Muscle of leg (tissue), 3 donors: ENCODE measurements at regions not wholly inside any gene's neighbourhood (a gene's known extent, or its start where the extent isn't known, plus 50 kb on each side); places are given as distances from the start of the nearest gene placed in this dataset.

Experiments
- DNase-seq: peaks from one replicate; pipeline ENCODE4 v3.0.0; 2013
- H3K27ac ChIP-seq: one replicate; pipeline ENCODE4 v1.5.1; 2013; ENCODE audit warnings: mild to moderate bottlenecking, low read length, control low read depth
- H3K27me3 ChIP-seq: one replicate; pipeline ENCODE4 v1.6.1; 2013; ENCODE audit warnings: low read length; ENCODE audit not compliant: control insufficient read depth, insufficient read depth
- H3K36me3 ChIP-seq: one replicate; pipeline ENCODE4 v1.6.1; 2013; ENCODE audit warnings: low read length; ENCODE audit not compliant: control insufficient read depth, insufficient read depth
- H3K4me1 ChIP-seq: one replicate; pipeline ENCODE4 v1.6.1; 2013; ENCODE audit warnings: low read length; ENCODE audit not compliant: control insufficient read depth, insufficient read depth
- H3K4me3 ChIP-seq: one replicate; pipeline ENCODE4 v1.5.1; 2013; ENCODE audit warnings: low read length, control low read depth
- H3K9me3 ChIP-seq: replicated peaks from 2 replicates; pipeline ENCODE4 v1.6.1; 2013; ENCODE audit warnings: low read depth, low read length; ENCODE audit not compliant: control insufficient read depth
- WGBS: methylation state at CpG from one replicate; pipeline ENCODE4 v1.1.5; 2013; ENCODE audit warnings: missing lambda C conversion rate; ENCODE audit not compliant: insufficient coverage; 5-methylcytosine and 5-hydroxymethylcytosine counted together

- Histone ChIP-seq H3K4me1 (no peaks in the 10 kb centered on the region), H3K36me3 (no peaks in the 10 kb centered on the region), H3K9me3 (no peaks in the 10 kb centered on the region), H3K4me3 (no peak overlapping the region), H3K27me3 (no peaks in the 10 kb centered on the region), H3K27ac (no peak overlapping the region)
- DNase-seq, result no peak
These were observed 207.0 kb upstream of the SKOR2 start for GRCh38 chr18:47458483-47458882.

- Histone ChIP-seq H3K4me1 (no peaks in the 10 kb centered on the region), H3K27ac (no peak overlapping the region), H3K4me3 (no peak overlapping the region), H3K9me3 (no peaks in the 10 kb centered on the region), H3K27me3 (no peaks in the 10 kb centered on the region), H3K36me3 (no peaks in the 10 kb centered on the region)
- DNase-seq, result no peak
- no CpG with 5 or more reads among the region's 1 CpG for WGBS
These were observed 206.2 kb upstream of the SKOR2 start for GRCh38 chr18:47457614-47458013.

GRCh38 chr18:47453038-47453437 is 201.6 kb upstream of the SKOR2 start:
- Histone ChIP-seq H3K9me3 (no peaks in the 10 kb centered on the region), H3K36me3 (no peaks in the 10 kb centered on the region), H3K27me3 (no peaks in the 10 kb centered on the region), H3K4me3 (no peak overlapping the region), H3K27ac (no peak overlapping the region), H3K4me1 (no peaks in the 10 kb centered on the region)
- DNase-seq, result no peak
- 90% methylated on average over 3 of the region's 4 CpGs for WGBS

- Histone ChIP-seq H3K27ac (no peak overlapping the region), H3K4me3 (no peak overlapping the region), H3K4me1 (no peaks in the 10 kb centered on the region), H3K9me3 (no peaks in the 10 kb centered on the region), H3K36me3 (no peaks in the 10 kb centered on the region), H3K27me3 (no peaks in the 10 kb centered on the region)
- DNase-seq, result no peak
- WGBS, result 86% methylated on average over 3 of the region's 6 CpGs
These were observed 197.5 kb upstream of the SKOR2 start for GRCh38 chr18:47448956-47449355.

- H3K27ac ChIP-seq, result no peak overlapping the region
- H3K9me3 ChIP-seq, result no peaks in the 10 kb centered on the region
- peaks cover 2% of the 10 kb centered on the region for H3K27me3 ChIP-seq
- no peaks in the 10 kb centered on the region for H3K4me1 ChIP-seq
- no peak for DNase-seq
- H3K36me3 ChIP-seq, result no peaks in the 10 kb centered on the region
- no peak overlapping the region for H3K4me3 ChIP-seq
- WGBS, result 42% methylated on average over 3 of the region's 4 CpGs
These were observed 190.5 kb upstream of the SKOR2 start for GRCh38 chr18:47441914-47442313.

GRCh38 chr18:47438001-47438400 is 186.5 kb upstream of the SKOR2 start:
- Histone ChIP-seq H3K27ac (no peak overlapping the region), H3K4me3 (no peak overlapping the region)

GRCh38 chr18:47436871-47437270 is 185.4 kb upstream of the SKOR2 start:
- no peaks in the 10 kb centered on the region for H3K4me1 ChIP-seq
- WGBS, result 0% methylated on average over 1 of the region's 1 CpG
- H3K4me3 ChIP-seq, result no peak overlapping the region
- no peaks in the 10 kb centered on the region for H3K36me3 ChIP-seq
- no peaks in the 10 kb centered on the region for H3K9me3 ChIP-seq
- H3K27me3 ChIP-seq, result no peaks in the 10 kb centered on the region
- H3K27ac ChIP-seq, result no peak overlapping the region
- no peak for DNase-seq

More at GRCh38 chr18:47438001-47438400, 186.5 kb upstream of the SKOR2 start:
- Histone ChIP-seq H3K4me1 (no peaks in the 10 kb centered on the region), H3K27me3 (peaks cover 2% of the 10 kb centered on the region), H3K36me3 (no peaks in the 10 kb centered on the region), H3K9me3 (no peaks in the 10 kb centered on the region)
- DNase-seq, result no peak

- WGBS, result no CpG with 5 or more reads among the region's 1 CpG
- H3K4me3 ChIP-seq, result no peak overlapping the region
- no peak for DNase-seq
- no peaks in the 10 kb centered on the region for H3K27me3 ChIP-seq
- H3K27ac ChIP-seq, result no peak overlapping the region
- H3K36me3 ChIP-seq, result no peaks in the 10 kb centered on the region
- no peaks in the 10 kb centered on the region for H3K9me3 ChIP-seq
- no peaks in the 10 kb centered on the region for H3K4me1 ChIP-seq
These were observed 182.8 kb upstream of the SKOR2 start for GRCh38 chr18:47434214-47434746.

GRCh38 chr18:47427923-47428637 is 176.6 kb upstream of the SKOR2 start:
- Histone ChIP-seq H3K36me3 (no peaks in the 10 kb centered on the region), H3K4me3 (no peak overlapping the region), H3K4me1 (no peaks in the 10 kb centered on the region), H3K27me3 (no peaks in the 10 kb centered on the region), H3K27ac (no peak overlapping the region), H3K9me3 (no peaks in the 10 kb centered on the region)
- WGBS, result 16% methylated on average over 3 of the region's 10 CpGs
- DNase-seq, result peak; percentile 11

- DNase-seq, result no peak
- Histone ChIP-seq H3K27ac (no peak overlapping the region), H3K9me3 (no peaks in the 10 kb centered on the region), H3K27me3 (no peaks in the 10 kb centered on the region), H3K36me3 (no peaks in the 10 kb centered on the region), H3K4me1 (no peaks in the 10 kb centered on the region), H3K4me3 (no peak overlapping the region)
These were observed 175.6 kb upstream of the SKOR2 start for GRCh38 chr18:47427072-47427471.

- no peaks in the 10 kb centered on the region for H3K9me3 ChIP-seq
- no peaks in the 10 kb centered on the region for H3K4me1 ChIP-seq
- no peak for DNase-seq
- WGBS, result 83% methylated on average over 1 of the region's 7 CpGs
- H3K27me3 ChIP-seq, result no peaks in the 10 kb centered on the region
- no peak overlapping the region for H3K27ac ChIP-seq
- no peaks in the 10 kb centered on the region for H3K36me3 ChIP-seq
- H3K4me3 ChIP-seq, result no peak overlapping the region
These were observed 173.9 kb upstream of the SKOR2 start for GRCh38 chr18:47425365-47425764.
